ENCODE measurements at regions not wholly inside any gene's neighbourhood (a gene's known extent, or its start where the extent isn't known, plus 50 kb on each side); places are given as distances from the start of the nearest gene placed in this dataset.

GRCh38 chr12:29971446-29971845 lies 187.7 kb upstream of the TMTC1 start:
- no TSS peak for BruUV-seq (replicated peaks)
- intact Hi-C loops (cut with micrococcal nuclease): no loop called here
- Mint-ChIP-seq H3K36me3 (ENCODE audit: insufficient read depth, unreplicated experiment) (no peaks in the 10 kb centered on the region), H3K9me3 (ENCODE audit: unreplicated experiment) (no peaks in the 10 kb centered on the region), H3K27me3 (ENCODE audit: insufficient read depth, unreplicated experiment) (no peaks in the 10 kb centered on the region), H3K4me3 (ENCODE audit: unreplicated experiment) (no peak overlapping the region), H3K27ac (ENCODE audit: low read depth, unreplicated experiment) (no peak overlapping the region), H3K4me1 (ENCODE audit: insufficient read depth, unreplicated experiment) (no peaks in the 10 kb centered on the region)
- ChIA-PET POLR2A (no interaction called here), CTCF (no interaction called here)
- no peak for DNase-seq (ENCODE audit: unreplicated experiment)
- TF ChIP-seq CTCF (IDR thresholded peaks at IDR 0.05; ENCODE audit: unreplicated experiment): no peak

GRCh38 chr12:29970501-29970900 lies 186.8 kb upstream of the TMTC1 start:
- H3K36me3 Mint-ChIP-seq (ENCODE audit: insufficient read depth, unreplicated experiment): no peaks in the 10 kb centered on the region
- H3K9me3 Mint-ChIP-seq (ENCODE audit: unreplicated experiment): no peaks in the 10 kb centered on the region
- CTCF ChIA-PET: interaction anchor here (0.7 kb wide), 1 partner anchor 147 kb away, joined by 3 read pairs; no protein-coding TSS in a partner anchor
- H3K4me3 Mint-ChIP-seq (ENCODE audit: unreplicated experiment): no peak overlapping the region
- DNase-seq (ENCODE audit: unreplicated experiment): no peak
- H3K4me1 Mint-ChIP-seq (ENCODE audit: insufficient read depth, unreplicated experiment): no peaks in the 10 kb centered on the region
- no peaks in the 10 kb centered on the region for H3K27me3 Mint-ChIP-seq (ENCODE audit: insufficient read depth, unreplicated experiment)
- POLR2A ChIA-PET: interaction anchor here (0.9 kb wide), 1 partner anchor 12 kb away, joined by 4 read pairs; no protein-coding TSS in a partner anchor
- no peak overlapping the region for H3K27ac Mint-ChIP-seq (ENCODE audit: low read depth, unreplicated experiment)
- TF ChIP-seq CTCF (IDR thresholded peaks at IDR 0.05; ENCODE audit: unreplicated experiment): no peak
- intact Hi-C loops (cut with micrococcal nuclease): no loop called here
- BruUV-seq (replicated peaks): no TSS peak

DNA sequence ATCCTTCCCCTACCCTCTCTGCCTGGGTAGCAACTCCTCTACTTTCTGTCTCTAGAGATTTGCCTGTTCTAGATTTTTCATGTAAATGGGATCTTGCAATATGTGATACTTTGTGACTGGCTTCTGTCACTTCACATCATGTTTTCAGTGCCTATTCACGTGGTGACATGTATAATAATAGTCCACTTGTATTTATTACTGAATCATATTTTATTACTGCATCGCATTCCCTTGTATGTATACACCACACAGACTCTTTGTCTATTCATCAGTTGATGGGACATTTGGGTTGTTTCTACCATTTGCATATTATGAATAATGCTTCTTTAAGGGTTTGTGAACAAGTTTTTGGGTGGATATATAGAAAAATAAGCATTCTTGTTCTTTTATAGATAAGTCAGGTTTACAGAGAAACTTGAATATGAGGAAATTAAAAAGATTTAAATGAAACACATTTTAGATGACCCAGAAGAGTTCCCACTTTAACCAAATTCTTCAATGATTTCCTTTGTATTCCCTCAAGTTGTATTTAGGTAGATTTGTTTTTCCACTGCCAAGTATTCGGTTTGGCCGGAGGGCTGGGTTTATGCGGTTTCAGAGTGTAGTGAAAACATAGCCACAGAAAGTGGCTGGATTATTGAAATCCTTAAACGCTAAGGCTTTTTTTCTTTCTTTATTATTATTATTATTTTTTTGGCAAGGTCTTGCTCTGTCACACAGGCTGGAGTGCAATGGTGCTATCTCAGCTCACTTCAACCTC lies 178.7 kb upstream of the TMTC1 start:
- CTCF ChIA-PET: no interaction called here
- H3K4me1 Mint-ChIP-seq (ENCODE audit: insufficient read depth, unreplicated experiment): no peaks in the 10 kb centered on the region
- no peaks in the 10 kb centered on the region for H3K27me3 Mint-ChIP-seq (ENCODE audit: insufficient read depth, unreplicated experiment)
- H3K9me3 Mint-ChIP-seq (ENCODE audit: unreplicated experiment): no peaks in the 10 kb centered on the region
- POLR2A ChIA-PET: no interaction called here
- no peak overlapping the region for H3K27ac Mint-ChIP-seq (ENCODE audit: low read depth, unreplicated experiment)
- no peak for TF ChIP-seq CTCF (IDR thresholded peaks at IDR 0.05; ENCODE audit: unreplicated experiment)
- no TSS peak for BruUV-seq (replicated peaks)
- no peak overlapping the region for H3K4me3 Mint-ChIP-seq (ENCODE audit: unreplicated experiment)
- intact Hi-C loops (cut with micrococcal nuclease): no loop called here
- DNase-seq (ENCODE audit: unreplicated experiment): no peak
- H3K36me3 Mint-ChIP-seq (ENCODE audit: insufficient read depth, unreplicated experiment): no peaks in the 10 kb centered on the region

GRCh38 chr12:29961231-29961630 lies 177.5 kb upstream of the TMTC1 start:
- H3K27me3 Mint-ChIP-seq (ENCODE audit: insufficient read depth, unreplicated experiment): no peaks in the 10 kb centered on the region
- intact Hi-C loops (cut with micrococcal nuclease): no loop called here
- no peaks in the 10 kb centered on the region for H3K36me3 Mint-ChIP-seq (ENCODE audit: insufficient read depth, unreplicated experiment)
- TF ChIP-seq CTCF (IDR thresholded peaks at IDR 0.05; ENCODE audit: unreplicated experiment): no peak
- no peak for DNase-seq (ENCODE audit: unreplicated experiment)
- ChIA-PET POLR2A (no interaction called here), CTCF (no interaction called here)
- no peak overlapping the region for H3K4me3 Mint-ChIP-seq (ENCODE audit: unreplicated experiment)
- no TSS peak for BruUV-seq (replicated peaks)
- H3K4me1 Mint-ChIP-seq (ENCODE audit: insufficient read depth, unreplicated experiment): no peaks in the 10 kb centered on the region
- no peak overlapping the region for H3K27ac Mint-ChIP-seq (ENCODE audit: low read depth, unreplicated experiment)
- H3K9me3 Mint-ChIP-seq (ENCODE audit: unreplicated experiment): no peaks in the 10 kb centered on the region

Data from MCF 10A (cell line).